ENCODE measurements at regions not wholly inside any gene's neighbourhood (a gene's known extent, or its start where the extent isn't known, plus 50 kb on each side); places are given as distances from the start of the nearest gene placed in this dataset.
A peak's percentile ranks its signal among the peaks of the same experiment; 100 is the strongest.

- H3K4me3 ChIP-seq (ENCODE audit: low read depth, low read length) = no peak overlapping the region
- TF ChIP-seq CTCF (conservative IDR thresholded peaks at IDR 0.05; ENCODE audit: low read depth, low read length) = no peak
- DNase-seq (ENCODE audit: low read depth) = no peak
Observed at GRCh38 chr2:235334179-235334578, 159.7 kb upstream of the AGAP1 start.

- DNase-seq (ENCODE audit: low read depth) = no peak
- H3K4me3 ChIP-seq (ENCODE audit: low read depth, low read length) = no peak overlapping the region
- no peak for TF ChIP-seq CTCF (conservative IDR thresholded peaks at IDR 0.05; ENCODE audit: low read depth, low read length)
Observed at GRCh38 chr2:235343156-235343774, 150.6 kb upstream of the AGAP1 start.

- DNase-seq (ENCODE audit: low read depth) = peak; percentile 32
- no peak for TF ChIP-seq CTCF (conservative IDR thresholded peaks at IDR 0.05; ENCODE audit: low read depth, low read length)
- H3K4me3 ChIP-seq (ENCODE audit: low read depth, low read length) = no peak overlapping the region
Observed at GRCh38 chr2:235343869-235344268, 150.0 kb upstream of the AGAP1 start.

GRCh38 chr2:235345745-235346144, 148.1 kb upstream of the AGAP1 start:
- no peak for TF ChIP-seq CTCF (conservative IDR thresholded peaks at IDR 0.05; ENCODE audit: low read depth, low read length)
- no peak overlapping the region for H3K4me3 ChIP-seq (ENCODE audit: low read depth, low read length)
- no peak for DNase-seq (ENCODE audit: low read depth)

- no peak overlapping the region for H3K4me3 ChIP-seq (ENCODE audit: low read depth, low read length)
- DNase-seq (ENCODE audit: low read depth) = peak; percentile 20
- no peak for TF ChIP-seq CTCF (conservative IDR thresholded peaks at IDR 0.05; ENCODE audit: low read depth, low read length)
Observed at GRCh38 chr2:235347691-235348090, 146.2 kb upstream of the AGAP1 start.

GRCh38 chr2:235348329-235348728, 145.5 kb upstream of the AGAP1 start:
- no peak for DNase-seq (ENCODE audit: low read depth)
- no peak for TF ChIP-seq CTCF (conservative IDR thresholded peaks at IDR 0.05; ENCODE audit: low read depth, low read length)
- H3K4me3 ChIP-seq (ENCODE audit: low read depth, low read length) = no peak overlapping the region

GRCh38 chr2:235350234-235350633, 143.6 kb upstream of the AGAP1 start:
- TF ChIP-seq CTCF (conservative IDR thresholded peaks at IDR 0.05; ENCODE audit: low read depth, low read length) = no peak
- no peak for DNase-seq (ENCODE audit: low read depth)
- H3K4me3 ChIP-seq (ENCODE audit: low read depth, low read length) = no peak overlapping the region
